Nephron (organoid): ENCODE measurements at regions not wholly inside any gene's neighbourhood (a gene's known extent, or its start where the extent isn't known, plus 50 kb on each side); places are given as distances from the start of the nearest gene placed in this dataset.

Experiments
- H3K27ac Mint-ChIP-seq, 3 experiments: 2 replicates each; pipeline ENCODE4 v1.8.0; 2020; ENCODE audit warnings: mixed read lengths in 3 of 3, mild to moderate bottlenecking in 2 of 3, moderate library complexity in 1 of 3
- H3K27me3 Mint-ChIP-seq: 2 replicates; pipeline ENCODE4 v1.8.0; 2021; ENCODE audit warnings: low read depth, mild to moderate bottlenecking, moderate library complexity, mixed read lengths
- H3K36me3 Mint-ChIP-seq: 2 replicates; pipeline ENCODE4 v1.8.0; 2020; ENCODE audit warnings: low read depth, mixed read lengths
- H3K4me1 Mint-ChIP-seq: 2 replicates; pipeline ENCODE4 v1.8.0; 2020; ENCODE audit warnings: mixed read lengths
- H3K4me3 Mint-ChIP-seq, 3 experiments: 2 replicates each; pipeline ENCODE4 v1.8.0; 2020; ENCODE audit warnings: mild to moderate bottlenecking in 3 of 3, mixed read lengths in 3 of 3, moderate library complexity in 2 of 3
- H3K9me3 Mint-ChIP-seq: 2 replicates; pipeline ENCODE4 v1.8.0; 2020; ENCODE audit warnings: mixed read lengths
- CTCF ChIP-seq, 3 experiments: fragments of 200-600 bp; sonication (generic); IDR thresholded peaks; one replicate each; pipeline ENCODE4 v1.5.0; 2021; ENCODE audit warnings: antibody characterized with exemption in 3 of 3; ENCODE audit not compliant: unreplicated experiment in 3 of 3

- Mint-ChIP-seq H3K27me3 (no peaks in the 10 kb centered on the region), H3K27ac (no peak overlapping the region), H3K36me3 (no peaks in the 10 kb centered on the region), H3K9me3 (peaks cover 6% of the 10 kb centered on the region), H3K4me1 (no peaks in the 10 kb centered on the region), H3K4me3 (no peak overlapping the region)
- no peak for TF ChIP-seq CTCF (IDR thresholded peaks at IDR 0.05; ENCODE audit: unreplicated experiment in 3 of 3)
These were observed 148.6 kb upstream of the CACNA1E start for GRCh38 chr1:181334724-181335123.

GRCh38 chr1:181335631-181336030, 147.7 kb upstream of the CACNA1E start:
- TF ChIP-seq CTCF (IDR thresholded peaks at IDR 0.05; ENCODE audit: unreplicated experiment in 3 of 3): no peak
- peaks cover 6% of the 10 kb centered on the region for H3K9me3 Mint-ChIP-seq
- no peaks in the 10 kb centered on the region for H3K36me3 Mint-ChIP-seq

DNA sequence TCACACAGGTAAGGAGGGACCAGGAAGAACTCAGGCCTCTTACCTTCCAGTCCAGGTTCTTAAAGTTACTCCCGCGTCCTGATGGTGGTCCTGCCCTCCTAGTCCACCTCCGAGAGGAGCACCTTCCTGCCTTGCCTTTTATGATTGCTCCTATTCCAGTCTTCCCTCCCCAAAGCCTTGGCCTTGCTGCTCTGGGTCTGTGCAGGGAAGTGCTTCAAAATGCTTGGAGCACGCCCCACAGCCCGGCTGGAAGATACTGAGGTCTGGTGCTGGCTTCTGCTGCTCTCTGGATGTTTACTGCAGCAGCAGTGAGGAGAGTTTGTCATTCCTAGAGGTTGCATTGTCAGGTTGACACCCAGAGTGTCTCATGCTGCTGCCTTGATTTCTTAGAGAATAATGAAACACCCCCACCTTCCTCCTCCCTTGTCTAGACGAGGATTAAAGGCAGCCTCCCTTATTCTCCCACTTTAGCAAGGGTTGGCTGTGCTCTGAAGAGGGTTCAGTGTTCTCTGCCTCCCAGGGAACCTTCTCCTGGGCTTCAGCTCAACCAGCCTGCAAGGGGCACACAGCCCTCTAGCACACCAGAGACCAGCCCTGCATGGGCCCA, 142.2 kb upstream of the CACNA1E start:
- no peak overlapping the region for H3K4me3 Mint-ChIP-seq
- H3K4me1 Mint-ChIP-seq: no peaks in the 10 kb centered on the region
- no peak overlapping the region for H3K27ac Mint-ChIP-seq
- TF ChIP-seq CTCF (IDR thresholded peaks at IDR 0.05; ENCODE audit: unreplicated experiment in 3 of 3): no peak
- peaks cover 5% of the 10 kb centered on the region for H3K27me3 Mint-ChIP-seq
- peaks cover 6% of the 10 kb centered on the region for H3K9me3 Mint-ChIP-seq
- H3K36me3 Mint-ChIP-seq: no peaks in the 10 kb centered on the region

More at GRCh38 chr1:181335631-181336030, 147.7 kb upstream of the CACNA1E start:
- H3K27ac Mint-ChIP-seq: no peak overlapping the region
- H3K4me1 Mint-ChIP-seq: no peaks in the 10 kb centered on the region
- H3K27me3 Mint-ChIP-seq: no peaks in the 10 kb centered on the region
- H3K4me3 Mint-ChIP-seq: no peak overlapping the region

DNA sequence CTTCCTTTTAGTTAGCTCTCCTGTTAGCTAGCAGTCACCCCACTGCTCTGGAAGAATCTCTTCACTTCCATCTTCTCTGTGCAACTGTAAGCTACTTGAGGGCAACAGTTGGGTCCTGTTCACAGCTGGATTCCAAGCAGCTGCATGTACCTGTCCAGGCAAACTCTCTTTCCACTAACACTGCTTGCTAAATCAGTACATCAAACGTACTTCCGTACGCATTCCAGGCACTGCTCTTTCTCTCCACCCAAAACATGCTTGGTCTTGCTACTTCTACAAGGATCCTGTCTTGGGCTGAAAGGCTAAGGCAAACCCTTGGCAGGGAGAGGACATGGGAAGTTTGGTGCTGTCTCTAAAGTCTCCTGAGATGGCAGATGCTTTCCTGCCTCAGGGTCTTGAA, 139.2 kb upstream of the CACNA1E start:
- Mint-ChIP-seq H3K9me3 (no peaks in the 10 kb centered on the region), H3K4me3 (no peak overlapping the region), H3K4me1 (no peaks in the 10 kb centered on the region), H3K36me3 (no peaks in the 10 kb centered on the region), H3K27ac (no peak overlapping the region), H3K27me3 (peaks cover 8% of the 10 kb centered on the region)
- no peak for TF ChIP-seq CTCF (IDR thresholded peaks at IDR 0.05; ENCODE audit: unreplicated experiment in 3 of 3)

GRCh38 chr1:181345146-181345545, 138.2 kb upstream of the CACNA1E start:
- TF ChIP-seq CTCF (IDR thresholded peaks at IDR 0.05; ENCODE audit: unreplicated experiment in 3 of 3): no peak
- H3K4me3 Mint-ChIP-seq: no peak overlapping the region
- H3K4me1 Mint-ChIP-seq: no peaks in the 10 kb centered on the region

More at GRCh38 chr1:181345146-181345545, 138.2 kb upstream of the CACNA1E start:
- no peak overlapping the region for H3K27ac Mint-ChIP-seq
- no peaks in the 10 kb centered on the region for H3K9me3 Mint-ChIP-seq
- H3K27me3 Mint-ChIP-seq: peaks cover 8% of the 10 kb centered on the region
- H3K36me3 Mint-ChIP-seq: no peaks in the 10 kb centered on the region
